Fibroblast of lung (primary cell): ENCODE measurements at regions not wholly inside any gene's neighbourhood (a gene's known extent, or its start where the extent isn't known, plus 50 kb on each side); places are given as distances from the start of the nearest gene placed in this dataset.

Experiments
- EZH2 ChIP-seq: IDR thresholded peaks from 2 replicates; pipeline ENCODE4 v1.5.1; 2012; ENCODE audit warnings: low read length, control low read depth, mild to moderate bottlenecking; ENCODE audit errors: missing control alignments
- TF ChIP-seq, protein P1 (sequence below), 2 donors: IDR thresholded peaks in 1 of 2; conservative IDR thresholded peaks in 1 of 2; 1 replicate in 1 of 2; 2 replicates in 1 of 2; pipeline ENCODE4 v1.5.1; 2011 to 2012; ENCODE audit warnings: low read length in 2 of 2, control low read depth in 1 of 2, inconsistent platforms in 1 of 2, low read depth in 1 of 2, mild to moderate bottlenecking in 1 of 2

DNA sequence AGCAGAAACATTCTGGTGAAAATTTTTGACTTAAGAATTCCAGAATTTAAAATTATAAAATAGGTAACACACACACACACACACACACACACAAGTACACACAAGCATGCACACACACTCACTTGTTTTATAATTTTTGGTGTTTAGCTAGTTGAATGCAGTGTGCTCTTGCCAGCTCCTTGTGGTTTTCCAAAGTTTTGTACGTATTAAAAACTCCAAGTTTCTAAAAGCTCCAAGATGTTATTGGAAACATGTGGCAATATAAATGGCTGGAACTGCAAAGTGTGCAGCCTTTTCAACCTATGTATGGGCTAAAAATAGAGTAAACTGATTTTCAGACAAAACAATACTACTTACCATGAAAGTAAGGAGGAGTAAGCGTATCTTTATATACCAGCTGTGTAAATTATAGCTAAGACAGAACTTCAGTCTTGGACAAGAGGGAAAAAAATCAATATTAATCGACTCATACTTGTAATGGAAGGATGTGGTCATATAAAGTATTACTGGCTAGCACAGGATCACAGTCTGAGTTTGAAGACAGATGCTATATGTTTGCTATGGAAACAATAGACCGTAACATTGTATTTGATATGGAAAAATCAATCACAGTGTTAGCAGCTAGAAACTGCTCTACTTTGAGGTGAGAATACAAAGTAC, 727.1 kb upstream of the GRAMD2B start:
- no peak for TF ChIP-seq EZH2
- TF ChIP-seq, protein P1, sequence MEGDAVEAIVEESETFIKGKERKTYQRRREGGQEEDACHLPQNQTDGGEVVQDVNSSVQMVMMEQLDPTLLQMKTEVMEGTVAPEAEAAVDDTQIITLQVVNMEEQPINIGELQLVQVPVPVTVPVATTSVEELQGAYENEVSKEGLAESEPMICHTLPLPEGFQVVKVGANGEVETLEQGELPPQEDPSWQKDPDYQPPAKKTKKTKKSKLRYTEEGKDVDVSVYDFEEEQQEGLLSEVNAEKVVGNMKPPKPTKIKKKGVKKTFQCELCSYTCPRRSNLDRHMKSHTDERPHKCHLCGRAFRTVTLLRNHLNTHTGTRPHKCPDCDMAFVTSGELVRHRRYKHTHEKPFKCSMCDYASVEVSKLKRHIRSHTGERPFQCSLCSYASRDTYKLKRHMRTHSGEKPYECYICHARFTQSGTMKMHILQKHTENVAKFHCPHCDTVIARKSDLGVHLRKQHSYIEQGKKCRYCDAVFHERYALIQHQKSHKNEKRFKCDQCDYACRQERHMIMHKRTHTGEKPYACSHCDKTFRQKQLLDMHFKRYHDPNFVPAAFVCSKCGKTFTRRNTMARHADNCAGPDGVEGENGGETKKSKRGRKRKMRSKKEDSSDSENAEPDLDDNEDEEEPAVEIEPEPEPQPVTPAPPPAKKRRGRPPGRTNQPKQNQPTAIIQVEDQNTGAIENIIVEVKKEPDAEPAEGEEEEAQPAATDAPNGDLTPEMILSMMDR (conservative IDR thresholded peaks at IDR 0.05 in 1 of 2, IDR thresholded peaks at IDR 0.05 in 1 of 2; ENCODE audit: low read depth in 1 of 2, low read length in 2 of 2): no peak
